MG63 (cell line): ENCODE measurements at regions not wholly inside any gene's neighbourhood (a gene's known extent, or its start where the extent isn't known, plus 50 kb on each side); places are given as distances from the start of the nearest gene placed in this dataset.

Source experiments
- DNase-seq: peaks from one replicate; pipeline ENCODE4 v3.0.0-alpha.2; 2020
- H3K27me3 ChIP-seq: fragments of 250-450 bp; sonication (Bioruptor Pico); 2 replicates; pipeline ENCODE4 v1.5.1; 2020; ENCODE audit warnings: mild to moderate bottlenecking, moderate library complexity
- H3K36me3 ChIP-seq: fragments of 250-450 bp; sonication (Bioruptor Pico); 2 replicates; pipeline ENCODE4 v1.5.1; 2020; ENCODE audit warnings: mild to moderate bottlenecking, moderate library complexity
- H3K4me3 ChIP-seq: fragments of 250-450 bp; sonication (Bioruptor Pico); 2 replicates; pipeline ENCODE4 v1.5.1; 2020; ENCODE audit warnings: mild to moderate bottlenecking, moderate library complexity
- H3K9me3 ChIP-seq: fragments of 250-450 bp; sonication (Bioruptor Pico); 2 replicates; pipeline ENCODE4 v1.5.1; 2020; ENCODE audit warnings: mild to moderate bottlenecking, moderate library complexity

DNA sequence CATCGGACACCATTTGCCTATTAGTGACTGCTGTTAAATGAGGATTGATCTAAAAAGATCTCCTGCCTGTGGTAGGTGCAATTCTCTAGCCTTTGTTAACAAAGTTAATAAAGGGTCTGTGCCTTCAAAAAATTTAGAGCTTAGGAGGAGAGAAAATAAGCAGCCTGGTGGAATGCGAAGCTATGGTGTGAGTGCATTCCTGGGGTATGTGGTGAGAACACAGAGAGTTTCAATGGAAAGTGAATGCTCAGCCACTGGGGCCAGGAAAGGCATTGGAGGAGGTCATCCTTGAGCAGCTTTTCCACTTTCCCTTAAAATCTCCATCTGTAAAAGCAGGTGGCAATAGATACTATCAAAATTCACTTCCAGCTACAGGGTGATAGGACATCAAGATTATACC lies 331.2 kb upstream of the LRATD1 start:
- no peak for DNase-seq
- H3K9me3 ChIP-seq: no peaks in the 10 kb centered on the region

DNA sequence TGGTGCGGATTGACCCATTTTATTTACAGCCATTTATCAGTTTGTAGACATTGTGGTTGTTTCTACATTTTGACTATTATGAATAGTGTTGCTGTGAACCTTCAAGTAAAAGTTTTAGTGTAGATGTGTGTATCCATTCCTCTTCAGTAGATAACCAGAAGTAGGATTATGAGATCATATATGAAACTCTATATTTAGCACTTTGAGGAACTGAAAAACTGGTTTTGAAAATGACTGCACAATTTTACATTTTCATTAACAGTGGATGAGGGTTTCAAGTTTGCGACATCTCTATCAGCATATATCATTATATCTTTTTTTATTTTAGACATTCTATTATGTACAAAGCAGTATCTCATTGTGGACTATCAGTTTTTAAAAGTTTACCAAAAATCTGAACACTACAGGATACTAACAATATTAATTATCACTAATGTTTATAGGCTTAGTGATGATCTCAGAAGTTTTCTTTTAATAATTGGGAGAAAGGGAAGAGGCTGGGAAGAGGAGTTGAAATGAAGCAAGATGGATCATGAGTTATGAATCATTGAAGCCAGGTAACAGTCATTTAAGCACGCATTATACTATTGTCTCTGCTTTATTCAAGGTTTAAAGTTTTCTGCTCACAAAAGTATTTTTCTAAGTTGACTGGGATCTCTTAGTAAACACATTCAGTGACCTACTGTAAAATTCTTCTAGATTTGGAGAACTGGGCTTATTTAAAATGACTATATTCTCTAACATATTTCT lies 329.0 kb upstream of the LRATD1 start:
- Histone ChIP-seq H3K36me3 (no peaks in the 10 kb centered on the region), H3K27me3 (no peaks in the 10 kb centered on the region), H3K4me3 (no peak overlapping the region), H3K9me3 (no peaks in the 10 kb centered on the region)
- DNase-seq: no peak

More for the DNA sequence above, 331.2 kb upstream of the LRATD1 start:
- H3K27me3 ChIP-seq: no peaks in the 10 kb centered on the region
- no peaks in the 10 kb centered on the region for H3K36me3 ChIP-seq
- H3K4me3 ChIP-seq: no peak overlapping the region

DNA sequence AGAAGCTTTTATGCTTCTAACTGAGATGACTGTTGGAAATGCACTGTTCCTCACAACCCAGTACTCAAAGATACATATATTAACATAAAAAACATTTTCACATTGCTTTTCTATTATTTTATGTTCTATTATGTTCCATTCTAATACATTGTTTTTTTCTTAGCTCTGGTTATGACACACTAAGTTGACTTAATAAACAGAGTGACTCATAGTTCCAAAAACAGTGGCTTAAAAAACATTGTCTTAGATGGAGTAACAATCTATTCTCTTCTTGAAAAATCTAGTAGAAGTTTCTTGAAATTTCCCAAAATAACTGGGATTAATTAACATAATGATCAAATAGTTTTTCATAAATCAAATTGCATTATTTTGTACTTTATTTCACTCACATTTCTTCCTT lies 328.2 kb upstream of the LRATD1 start:
- Histone ChIP-seq H3K4me3 (no peak overlapping the region), H3K9me3 (no peaks in the 10 kb centered on the region), H3K36me3 (no peaks in the 10 kb centered on the region), H3K27me3 (no peaks in the 10 kb centered on the region)
- no peak for DNase-seq

- H3K27me3 ChIP-seq: no peaks in the 10 kb centered on the region
- H3K36me3 ChIP-seq: no peaks in the 10 kb centered on the region
- no peak overlapping the region for H3K4me3 ChIP-seq
- DNase-seq: no peak
- H3K9me3 ChIP-seq: no peaks in the 10 kb centered on the region
Observed at GRCh38 chr2:14306268-14306861, 326.2 kb upstream of the LRATD1 start.

DNA sequence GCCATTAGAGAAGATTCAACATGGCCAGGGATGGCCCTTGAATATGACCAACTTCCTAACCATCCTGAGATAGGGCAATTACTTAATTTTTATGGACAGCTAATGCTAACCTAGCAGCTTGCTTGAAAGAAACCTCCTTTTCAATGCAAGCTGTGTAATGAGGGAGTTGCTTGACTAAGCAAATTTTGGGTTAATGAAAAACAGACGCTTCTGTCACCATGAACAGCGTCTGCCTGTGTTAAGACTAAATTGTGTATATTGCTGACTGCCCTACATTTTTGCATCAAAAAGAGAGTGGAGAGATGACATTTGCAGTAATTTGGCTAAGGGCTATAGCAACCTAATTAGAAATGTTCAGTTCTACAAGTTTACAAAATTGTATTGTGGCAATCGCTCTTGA lies 319.2 kb upstream of the LRATD1 start:
- H3K4me3 ChIP-seq: no peak overlapping the region
- H3K9me3 ChIP-seq: no peaks in the 10 kb centered on the region
- DNase-seq: no peak
- no peaks in the 10 kb centered on the region for H3K36me3 ChIP-seq
- H3K27me3 ChIP-seq: no peaks in the 10 kb centered on the region

DNA sequence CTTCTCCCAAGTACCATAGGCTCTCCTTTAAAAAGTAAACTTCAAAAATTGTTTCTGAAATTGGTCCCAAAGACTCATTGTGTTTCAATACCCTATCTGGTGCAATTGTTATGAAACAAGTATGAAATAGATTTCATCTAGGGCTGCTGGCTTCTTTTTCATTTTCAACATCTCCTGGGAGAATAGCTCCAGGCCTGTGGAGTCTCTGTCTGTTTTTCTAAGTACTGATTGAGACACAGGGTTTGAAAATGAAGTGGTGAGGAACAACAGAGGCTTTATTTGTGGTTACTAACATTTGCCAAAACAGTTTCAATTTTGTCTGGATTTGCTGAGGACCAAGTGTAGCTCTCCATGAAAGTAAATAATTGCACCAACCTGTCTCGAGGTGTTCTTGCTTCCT lies 315.9 kb upstream of the LRATD1 start:
- no peak for DNase-seq
- Histone ChIP-seq H3K27me3 (no peaks in the 10 kb centered on the region), H3K9me3 (no peaks in the 10 kb centered on the region), H3K36me3 (no peaks in the 10 kb centered on the region), H3K4me3 (no peak overlapping the region)

- no peaks in the 10 kb centered on the region for H3K9me3 ChIP-seq
- no peaks in the 10 kb centered on the region for H3K36me3 ChIP-seq
- no peak overlapping the region for H3K4me3 ChIP-seq
- DNase-seq: no peak
- no peaks in the 10 kb centered on the region; the same call in 1 of the 2 replicates for H3K27me3 ChIP-seq
Observed at GRCh38 chr2:14321357-14321756, 311.2 kb upstream of the LRATD1 start.

DNA sequence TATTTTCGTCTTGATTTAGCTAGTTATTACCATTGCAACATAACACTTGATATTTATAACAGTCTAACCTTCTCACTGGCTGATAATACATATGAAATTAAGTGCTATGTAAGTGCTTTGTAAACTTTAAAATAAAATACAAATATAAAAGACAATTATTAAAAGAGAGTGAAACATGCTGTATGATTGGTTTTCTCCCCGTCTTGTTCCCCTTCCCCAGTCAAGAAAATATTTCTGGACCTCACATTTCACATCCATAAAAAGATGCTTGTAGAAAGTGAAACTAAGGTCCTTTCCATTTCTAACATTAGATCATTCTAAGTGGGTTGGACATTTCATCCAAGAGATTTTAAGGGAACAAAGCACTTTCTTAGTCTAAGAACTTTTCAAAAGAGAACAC lies 310.2 kb upstream of the LRATD1 start:
- Histone ChIP-seq H3K9me3 (no peaks in the 10 kb centered on the region), H3K27me3 (no peaks in the 10 kb centered on the region; the same call in 1 of the 2 replicates), H3K4me3 (no peak overlapping the region), H3K36me3 (no peaks in the 10 kb centered on the region)
- DNase-seq: no peak

- no peaks in the 10 kb centered on the region for H3K9me3 ChIP-seq
- H3K27me3 ChIP-seq: no peaks in the 10 kb centered on the region; the same call in 1 of the 2 replicates
- no peak for DNase-seq
- no peak overlapping the region for H3K4me3 ChIP-seq
- no peaks in the 10 kb centered on the region for H3K36me3 ChIP-seq
Observed at GRCh38 chr2:14324308-14324707, 308.2 kb upstream of the LRATD1 start.

GRCh38 chr2:14330884-14331283 lies 301.6 kb upstream of the LRATD1 start:
- no peak overlapping the region for H3K4me3 ChIP-seq
- H3K36me3 ChIP-seq: no peaks in the 10 kb centered on the region
- no peak for DNase-seq
- H3K9me3 ChIP-seq: no peaks in the 10 kb centered on the region
- no peaks in the 10 kb centered on the region for H3K27me3 ChIP-seq

DNA sequence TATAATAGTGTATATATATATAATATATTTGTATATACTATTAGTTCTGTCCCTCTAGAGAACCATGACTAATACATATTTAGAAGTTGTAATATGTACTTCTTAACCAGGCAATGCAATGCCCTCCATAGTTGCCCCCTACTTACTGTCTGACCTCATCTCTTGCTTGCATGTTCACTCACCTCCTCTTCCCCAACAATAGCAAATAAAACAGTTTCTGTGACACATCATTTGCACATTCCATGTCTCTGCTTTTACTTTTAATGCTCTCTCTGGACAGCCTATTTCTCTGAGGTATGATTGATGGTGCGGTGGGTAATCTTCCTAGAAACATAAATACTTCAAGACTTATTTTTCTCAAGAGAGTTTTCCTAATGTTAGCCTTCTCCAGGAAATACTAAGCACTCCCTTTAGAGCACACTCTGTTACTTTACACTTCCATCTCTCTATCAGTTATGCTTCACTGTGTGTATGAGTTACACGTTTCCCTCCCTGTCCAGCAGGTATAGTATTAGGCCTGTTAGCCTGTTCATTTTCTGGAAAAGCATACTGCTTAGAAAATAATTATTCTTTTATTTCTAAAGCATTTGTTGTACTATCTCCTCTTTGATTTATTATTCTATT lies 295.6 kb upstream of the LRATD1 start:
- no peak for DNase-seq
- H3K9me3 ChIP-seq: no peaks in the 10 kb centered on the region

DNA sequence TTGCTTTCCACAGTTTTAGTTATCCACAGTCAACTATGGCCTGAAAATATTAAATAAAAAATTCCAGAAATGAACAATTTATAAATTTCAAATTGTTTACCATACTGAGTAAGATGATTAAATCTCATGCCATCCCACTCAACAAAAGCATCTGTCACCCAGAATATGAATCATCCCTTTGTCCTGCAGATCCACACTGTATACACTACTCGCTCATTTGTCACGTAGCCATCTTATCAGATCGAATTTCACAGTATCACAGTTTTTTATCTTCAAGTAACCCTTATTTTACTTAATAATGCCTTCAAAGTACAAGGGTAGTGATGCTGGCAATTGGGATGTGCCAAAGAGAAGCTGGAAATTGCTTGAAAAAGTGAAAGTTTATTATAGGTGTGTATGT lies 291.8 kb upstream of the LRATD1 start:
- Histone ChIP-seq H3K36me3 (no peaks in the 10 kb centered on the region), H3K9me3 (no peaks in the 10 kb centered on the region), H3K27me3 (no peaks in the 10 kb centered on the region), H3K4me3 (no peak overlapping the region)
- no peak for DNase-seq

More for the DNA sequence above, 295.6 kb upstream of the LRATD1 start:
- Histone ChIP-seq H3K4me3 (no peak overlapping the region), H3K36me3 (no peaks in the 10 kb centered on the region), H3K27me3 (no peaks in the 10 kb centered on the region)

DNA sequence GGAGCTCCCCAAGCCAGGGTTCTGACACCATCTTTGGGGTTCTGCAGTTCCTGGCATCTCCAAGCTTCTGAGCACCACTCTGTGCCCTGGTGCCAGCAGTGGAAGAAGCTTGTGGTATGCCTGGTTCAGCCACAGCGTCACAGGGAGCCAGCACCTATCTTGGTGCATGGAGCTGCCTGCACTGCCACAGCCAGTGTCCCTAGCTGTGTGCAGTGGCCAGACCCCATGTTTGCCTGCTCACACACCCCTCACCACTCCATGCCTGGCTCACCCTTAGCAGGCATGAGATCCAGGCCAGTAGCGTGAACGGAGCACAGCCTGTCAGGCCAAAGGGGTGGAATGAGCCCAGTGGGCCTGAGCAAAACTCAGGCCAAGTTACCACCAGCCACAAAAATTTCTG lies 290.2 kb upstream of the LRATD1 start:
- H3K4me3 ChIP-seq: no peak overlapping the region
- no peaks in the 10 kb centered on the region for H3K9me3 ChIP-seq
- no peaks in the 10 kb centered on the region for H3K36me3 ChIP-seq
- H3K27me3 ChIP-seq: no peaks in the 10 kb centered on the region
- no peak for DNase-seq

GRCh38 chr2:14344355-14344754 lies 288.2 kb upstream of the LRATD1 start:
- H3K36me3 ChIP-seq: no peaks in the 10 kb centered on the region
- no peak for DNase-seq
- H3K9me3 ChIP-seq: no peaks in the 10 kb centered on the region
- H3K27me3 ChIP-seq: no peaks in the 10 kb centered on the region
- H3K4me3 ChIP-seq: no peak overlapping the region

DNA sequence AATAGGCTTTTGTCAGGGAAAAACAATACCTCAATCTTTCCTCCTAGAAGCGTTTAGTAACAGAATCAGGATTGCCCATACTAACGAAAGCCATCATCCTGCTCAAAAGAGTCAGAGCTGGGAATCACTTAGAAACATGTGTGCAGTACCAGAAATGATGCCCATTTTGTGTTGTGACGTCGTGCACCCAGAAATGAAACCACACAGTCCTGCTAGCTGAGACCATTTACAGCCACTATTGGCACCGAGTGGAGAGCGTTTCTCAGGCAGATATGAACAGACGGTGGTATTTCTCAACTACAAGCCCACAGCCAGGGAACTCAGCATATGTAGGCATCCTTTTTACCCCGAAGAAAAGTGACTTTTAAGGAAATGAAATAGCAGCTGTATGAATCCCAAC lies 284.3 kb upstream of the LRATD1 start:
- no peaks in the 10 kb centered on the region for H3K27me3 ChIP-seq
- no peak for DNase-seq
- H3K9me3 ChIP-seq: no peaks in the 10 kb centered on the region
- no peaks in the 10 kb centered on the region for H3K36me3 ChIP-seq
- no peak overlapping the region for H3K4me3 ChIP-seq

DNA sequence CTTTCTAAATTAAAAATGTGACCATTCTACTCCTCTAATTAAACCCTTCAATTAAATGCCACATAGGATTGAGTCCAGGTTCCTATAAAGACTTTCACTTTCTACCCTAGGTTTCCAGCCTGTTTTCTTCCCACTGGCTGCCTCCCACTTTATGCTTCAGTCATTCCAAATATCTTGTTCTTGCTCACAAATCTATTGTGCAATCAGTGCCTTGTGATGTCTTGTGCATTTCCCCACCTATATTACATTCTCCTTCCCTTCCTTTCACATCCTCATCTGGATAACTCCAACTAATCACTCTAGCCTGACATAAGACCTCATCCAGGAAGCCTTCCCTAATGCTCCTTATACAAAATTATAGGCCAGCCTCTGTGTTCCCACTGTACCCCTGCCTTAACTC lies 281.7 kb upstream of the LRATD1 start:
- Histone ChIP-seq H3K4me3 (no peak overlapping the region), H3K27me3 (no peaks in the 10 kb centered on the region), H3K9me3 (no peaks in the 10 kb centered on the region), H3K36me3 (no peaks in the 10 kb centered on the region)
- DNase-seq: no peak

DNA sequence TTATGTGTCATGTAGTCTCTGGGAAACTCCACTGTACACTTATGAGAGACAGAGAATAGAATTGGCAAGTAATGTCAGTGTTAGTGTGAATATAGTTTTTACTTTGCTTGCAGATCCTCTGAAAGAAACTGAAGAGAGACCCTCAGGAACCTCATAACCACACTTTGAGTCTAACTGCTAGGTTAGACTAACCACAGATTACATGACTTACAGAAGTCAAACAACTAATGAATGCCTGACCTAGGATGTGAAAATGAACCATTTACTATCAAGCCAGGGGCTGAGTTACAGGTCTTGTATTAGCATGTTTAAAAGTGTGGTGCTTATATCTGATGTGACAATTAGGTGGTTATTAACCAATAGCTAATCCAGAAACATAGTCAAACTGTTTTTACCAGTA lies 280.4 kb upstream of the LRATD1 start:
- Histone ChIP-seq H3K36me3 (no peaks in the 10 kb centered on the region), H3K27me3 (no peaks in the 10 kb centered on the region), H3K4me3 (no peak overlapping the region), H3K9me3 (no peaks in the 10 kb centered on the region)
- no peak for DNase-seq

- no peak for DNase-seq
Observed at GRCh38 chr2:14354231-14354630, 278.3 kb upstream of the LRATD1 start.

More at GRCh38 chr2:14354231-14354630, 278.3 kb upstream of the LRATD1 start:
- no peaks in the 10 kb centered on the region for H3K9me3 ChIP-seq
- no peaks in the 10 kb centered on the region for H3K36me3 ChIP-seq
- H3K27me3 ChIP-seq: no peaks in the 10 kb centered on the region
- no peak overlapping the region for H3K4me3 ChIP-seq
